ENCODE measurements at regions not wholly inside any gene's neighbourhood (a gene's known extent, or its start where the extent isn't known, plus 50 kb on each side); places are given as distances from the start of the nearest gene placed in this dataset.

GRCh38 chr12:71014180-71014785, 93.7 kb upstream of the PTPRR start:
- DNase-seq (ENCODE audit: low read depth): peak; percentile 21
- H3K4me3 ChIP-seq (ENCODE audit: low read length): no peak overlapping the region

GRCh38 chr12:71011261-71011660, 90.7 kb upstream of the PTPRR start:
- no peak for TF ChIP-seq CTCF (conservative IDR thresholded peaks at IDR 0.05; ENCODE audit: low read depth, low read length)

More at GRCh38 chr12:71014180-71014785, 93.7 kb upstream of the PTPRR start:
- peak; percentile 48 for TF ChIP-seq CTCF (conservative IDR thresholded peaks at IDR 0.05; ENCODE audit: low read depth, low read length)

GRCh38 chr12:71010143-71010479, 89.6 kb upstream of the PTPRR start:
- no peak for TF ChIP-seq CTCF (conservative IDR thresholded peaks at IDR 0.05; ENCODE audit: low read depth, low read length)
- no peak for DNase-seq (ENCODE audit: low read depth)

More at GRCh38 chr12:71011261-71011660, 90.7 kb upstream of the PTPRR start:
- H3K4me3 ChIP-seq (ENCODE audit: low read length): no peak overlapping the region
- DNase-seq (ENCODE audit: low read depth): no peak

GRCh38 chr12:71009430-71010142, 89.0 kb upstream of the PTPRR start:
- no peak overlapping the region for H3K4me3 ChIP-seq (ENCODE audit: low read length)
- no peak for TF ChIP-seq CTCF (conservative IDR thresholded peaks at IDR 0.05; ENCODE audit: low read depth, low read length)
- no peak for DNase-seq (ENCODE audit: low read depth)

More at GRCh38 chr12:71010143-71010479, 89.6 kb upstream of the PTPRR start:
- no peak overlapping the region for H3K4me3 ChIP-seq (ENCODE audit: low read length)

- no peak for TF ChIP-seq CTCF (conservative IDR thresholded peaks at IDR 0.05; ENCODE audit: low read depth, low read length)
- H3K4me3 ChIP-seq (ENCODE audit: low read length): no peak overlapping the region
- no peak for DNase-seq (ENCODE audit: low read depth)
These were observed 88.1 kb upstream of the PTPRR start for GRCh38 chr12:71008616-71009015.

- H3K4me3 ChIP-seq (ENCODE audit: low read length): no peak overlapping the region
- TF ChIP-seq CTCF (conservative IDR thresholded peaks at IDR 0.05; ENCODE audit: low read depth, low read length): no peak
- no peak for DNase-seq (ENCODE audit: low read depth)
These were observed 87.4 kb upstream of the PTPRR start for GRCh38 chr12:71007781-71008404.
